PC-3 (cell line): ENCODE measurements at regions not wholly inside any gene's neighbourhood (a gene's known extent, or its start where the extent isn't known, plus 50 kb on each side); places are given as distances from the start of the nearest gene placed in this dataset.

Source experiments
- ATAC-seq: fragments of 200-7000 bp; cut with Tn5 transposase; 2 replicates; pipeline ENCODE4 v1.9.1; 2020; ENCODE audit warnings: mild to moderate bottlenecking, moderate library complexity
- BruUV-seq: library from RNA; stranded (reverse); fragments of 400-500 nt; replicated peaks from 2 replicates; lab custom pipeline; 2021; lab: Mats Ljungman, UMichigan
- CTCF ChIA-PET: fragments of 300-600 bp; sonication (Branson Sonifier 250); formaldehyde crosslinking; loops from one replicate; lab custom pipeline; 2022; ENCODE audit warnings: antibody characterized with exemption; lab: Charles Lee
- POLR2A ChIA-PET: fragments of 300-600 bp; sonication (Branson Sonifier 250); formaldehyde crosslinking; loops from one replicate; lab custom pipeline; 2022; ENCODE audit warnings: antibody characterized with exemption; ENCODE audit not compliant: unreplicated experiment; lab: Charles Lee
- DNase-seq: peaks from one replicate; pipeline ENCODE4 v3.0.0-alpha.2; 2015
- H2AFZ ChIP-seq: fragments of 300-600 bp; sonication (generic); 2 replicates; pipeline ENCODE4 v1.6.0; 2016; ENCODE audit warnings: antibody characterized with exemption, low read length
- H3F3A ChIP-seq: fragments of 300-600 bp; sonication (generic); one replicate; pipeline ENCODE4 v1.6.0; 2017; ENCODE audit warnings: antibody characterized with exemption, low read length, control low read depth, mild to moderate bottlenecking; ENCODE audit not compliant: unreplicated experiment
- H3K27ac ChIP-seq: fragments of 300-600 bp; sonication (generic); 2 replicates; pipeline ENCODE4 v1.5.1; 2016; ENCODE audit warnings: mild to moderate bottlenecking, low read length
- H3K27me3 ChIP-seq: fragments of 300-600 bp; sonication (generic); 2 replicates; pipeline ENCODE4 v1.6.1; 2016; ENCODE audit warnings: low read length, mixed read lengths
- H3K36me3 ChIP-seq: fragments of 300-600 bp; sonication (generic); 2 replicates; pipeline ENCODE4 v1.6.1; 2016; ENCODE audit warnings: low read depth, mixed run types, low read length, mixed read lengths
- H3K4me1 ChIP-seq: fragments of 300-600 bp; sonication (generic); 2 replicates; pipeline ENCODE4 v1.5.1; 2016; ENCODE audit warnings: low read length; ENCODE audit not compliant: insufficient read depth
- H3K4me2 ChIP-seq: fragments of 300-600 bp; sonication (generic); 2 replicates; pipeline ENCODE4 v1.6.0; 2016; ENCODE audit warnings: low read length
- H3K4me3 ChIP-seq: fragments of 300-600 bp; sonication (generic); 2 replicates; pipeline ENCODE4 v1.5.1; 2016; ENCODE audit warnings: mild to moderate bottlenecking, low read length, mixed read lengths
- H3K79me2 ChIP-seq: fragments of 300-600 bp; sonication (generic); 2 replicates; pipeline ENCODE4 v1.6.1; 2017; ENCODE audit warnings: low read length, mixed read lengths
- H3K9ac ChIP-seq: fragments of 300-600 bp; sonication (generic); 2 replicates; pipeline ENCODE4 v1.6.0; 2016; ENCODE audit warnings: mild to moderate bottlenecking, low read length
- H3K9me2 ChIP-seq: fragments of 300-600 bp; sonication (generic); replicated peaks from 2 replicates; pipeline ENCODE4 v1.6.1; 2016; ENCODE audit warnings: mixed run types, low read length, mixed read lengths
- H3K9me3 ChIP-seq: fragments of 300-600 bp; sonication (generic); 2 replicates; pipeline ENCODE4 v1.6.1; 2016; ENCODE audit warnings: low read length, mixed read lengths
- H4K20me1 ChIP-seq: fragments of 300-600 bp; sonication (generic); 2 replicates; pipeline ENCODE4 v1.6.1; 2016; ENCODE audit warnings: low read length, mixed read lengths
- EZH2 ChIP-seq: fragments of 300-600 bp; sonication (generic); IDR thresholded peaks from one replicate; pipeline ENCODE4 v1.6.1; 2017; ENCODE audit warnings: antibody characterized with exemption, mild to moderate bottlenecking, low read length; ENCODE audit not compliant: unreplicated experiment
- EZH2phosphoT487 ChIP-seq: fragments of 300-600 bp; sonication (generic); IDR thresholded peaks from 2 replicates; pipeline ENCODE4 v1.6.1; 2018; ENCODE audit warnings: mild to moderate bottlenecking, antibody characterized with exemption, low read length, borderline replicate concordance
- intact Hi-C: fragments of 100-400 bp; cut with micrococcal nuclease; formaldehyde crosslinking; loops from 2 replicates; pipeline ENCODE4 v1.9.0; 2023
- TF ChIP-seq, protein P1 (sequence below): fragments of 300-600 bp; sonication (generic); conservative IDR thresholded peaks from 2 replicates; pipeline ENCODE4 v1.5.1; 2017; ENCODE audit warnings: antibody characterized with exemption, low read depth, mild to moderate bottlenecking, low read length

DNA sequence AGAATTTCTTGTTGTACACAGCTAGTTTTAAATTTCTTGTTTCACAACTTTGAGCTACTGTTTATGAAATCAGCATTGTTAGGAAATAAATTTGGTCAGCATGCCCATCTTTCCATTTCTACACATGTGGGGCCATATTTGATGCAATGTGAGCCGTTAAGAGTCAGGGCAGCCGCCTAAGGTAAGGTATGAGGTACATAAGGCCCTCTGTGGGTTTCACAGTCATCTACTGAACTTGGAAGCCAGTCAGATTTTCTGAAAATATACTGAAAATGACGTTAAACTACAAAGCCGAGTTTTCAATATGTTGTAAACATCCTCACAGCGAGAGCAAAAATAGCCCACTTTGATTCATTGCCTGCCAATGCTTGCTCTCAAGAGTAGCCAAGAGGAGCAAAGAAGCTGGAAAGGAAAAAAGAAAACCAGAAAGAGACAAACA lies 94.7 kb upstream of the PDZRN3 start:
- intact Hi-C loops = no loop called here
- CTCF ChIA-PET = no interaction called here
- Histone ChIP-seq H3K79me2 (no peaks in the 10 kb centered on the region), H4K20me1 (no peaks in the 10 kb centered on the region), H3K4me1 (no peaks in the 10 kb centered on the region), H3K27me3 (no peaks in the 10 kb centered on the region), H3K9me3 (peaks cover 17% of the 10 kb centered on the region), H3K4me2 (no peak overlapping the region), H3K9me2 (no peaks in the 10 kb centered on the region), H3K4me3 (no peak overlapping the region), H2AFZ (no peak overlapping the region), H3F3A (no peaks in the 10 kb centered on the region), H3K36me3 (no peaks in the 10 kb centered on the region), H3K9ac (no peak overlapping the region), H3K27ac (no peak overlapping the region)
- DNase-seq (no peak), ATAC-seq (no peak)
- BruUV-seq = no TSS peak
- POLR2A ChIA-PET = no interaction called here
- TF ChIP-seq EZH2phosphoT487 (no peak), EZH2 (no peak)
- TF ChIP-seq, protein P1, sequence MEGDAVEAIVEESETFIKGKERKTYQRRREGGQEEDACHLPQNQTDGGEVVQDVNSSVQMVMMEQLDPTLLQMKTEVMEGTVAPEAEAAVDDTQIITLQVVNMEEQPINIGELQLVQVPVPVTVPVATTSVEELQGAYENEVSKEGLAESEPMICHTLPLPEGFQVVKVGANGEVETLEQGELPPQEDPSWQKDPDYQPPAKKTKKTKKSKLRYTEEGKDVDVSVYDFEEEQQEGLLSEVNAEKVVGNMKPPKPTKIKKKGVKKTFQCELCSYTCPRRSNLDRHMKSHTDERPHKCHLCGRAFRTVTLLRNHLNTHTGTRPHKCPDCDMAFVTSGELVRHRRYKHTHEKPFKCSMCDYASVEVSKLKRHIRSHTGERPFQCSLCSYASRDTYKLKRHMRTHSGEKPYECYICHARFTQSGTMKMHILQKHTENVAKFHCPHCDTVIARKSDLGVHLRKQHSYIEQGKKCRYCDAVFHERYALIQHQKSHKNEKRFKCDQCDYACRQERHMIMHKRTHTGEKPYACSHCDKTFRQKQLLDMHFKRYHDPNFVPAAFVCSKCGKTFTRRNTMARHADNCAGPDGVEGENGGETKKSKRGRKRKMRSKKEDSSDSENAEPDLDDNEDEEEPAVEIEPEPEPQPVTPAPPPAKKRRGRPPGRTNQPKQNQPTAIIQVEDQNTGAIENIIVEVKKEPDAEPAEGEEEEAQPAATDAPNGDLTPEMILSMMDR = no peak

DNA sequence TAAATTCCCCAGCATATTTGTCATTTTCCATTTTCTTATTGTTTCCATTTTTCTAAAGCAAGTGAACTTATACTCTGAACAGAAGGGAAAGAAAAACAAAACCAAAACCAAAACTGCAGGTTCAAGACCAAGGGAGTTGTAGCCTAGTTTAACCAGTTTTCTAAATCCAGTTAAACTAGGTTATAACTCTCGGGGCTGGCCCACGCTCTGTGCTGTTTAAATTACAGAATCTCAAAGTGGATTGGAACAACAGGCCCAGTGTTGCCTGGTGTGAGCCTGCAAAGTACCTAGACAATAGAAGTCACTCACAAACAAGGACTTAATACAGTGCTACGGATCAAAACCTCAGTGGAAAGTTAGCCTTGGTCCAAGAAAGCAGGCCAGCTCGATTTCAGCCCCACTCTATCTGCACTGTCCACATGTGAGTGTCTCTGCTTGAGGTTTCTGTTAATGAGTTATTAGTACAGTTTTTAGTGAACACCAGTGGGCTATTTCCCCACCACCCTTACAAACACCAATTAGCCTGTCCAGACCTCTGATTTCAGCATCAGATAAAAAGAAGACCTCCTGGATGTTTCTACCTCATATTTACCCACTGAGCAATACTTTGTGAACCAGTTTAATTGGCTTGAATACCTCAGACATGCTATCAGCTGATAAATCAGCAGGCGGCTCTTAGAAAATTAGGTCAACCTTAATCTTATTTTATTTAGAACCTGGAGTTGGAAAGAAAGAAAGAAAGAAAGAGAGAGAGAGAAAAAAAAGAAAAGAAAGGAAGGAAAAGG lies 93.8 kb upstream of the PDZRN3 start:
- Histone ChIP-seq H3K9ac (no peak overlapping the region), H3K4me2 (no peak overlapping the region), H3K27ac (no peak overlapping the region), H3K9me2 (no peaks in the 10 kb centered on the region), H3K4me3 (no peak overlapping the region), H4K20me1 (no peaks in the 10 kb centered on the region), H3K27me3 (no peaks in the 10 kb centered on the region), H3K36me3 (no peaks in the 10 kb centered on the region), H3F3A (no peaks in the 10 kb centered on the region), H2AFZ (no peak overlapping the region), H3K9me3 (peaks cover 17% of the 10 kb centered on the region), H3K79me2 (no peaks in the 10 kb centered on the region), H3K4me1 (no peaks in the 10 kb centered on the region)
- ChIA-PET POLR2A (no interaction called here), CTCF (no interaction called here)
- no TSS peak for BruUV-seq
- no peak for DNase-seq
- no peak for TF ChIP-seq EZH2phosphoT487
- no peak for TF ChIP-seq EZH2
- TF ChIP-seq, protein P1 = no peak
- ATAC-seq = no peak
- intact Hi-C loops = no loop called here

DNA sequence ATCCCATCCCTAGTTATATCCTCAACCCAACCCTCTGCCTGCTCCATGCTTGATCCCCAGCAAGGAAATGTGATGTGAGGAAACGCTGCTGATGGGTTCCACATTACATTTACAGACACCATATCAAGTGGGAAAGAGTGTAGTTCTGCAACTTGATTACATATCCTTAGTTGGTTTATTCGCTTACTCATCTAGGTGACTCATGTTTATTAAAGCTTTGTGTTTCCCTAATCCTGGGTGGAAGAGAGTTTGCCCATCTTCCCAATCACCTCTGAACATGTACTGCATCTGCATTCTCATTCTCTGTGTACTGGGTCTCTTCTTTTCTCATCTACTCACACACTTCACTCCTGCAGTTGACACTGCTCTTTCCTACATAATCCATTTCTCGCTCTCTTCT lies 91.7 kb upstream of the PDZRN3 start:
- Histone ChIP-seq H3K9me2 (no peaks in the 10 kb centered on the region), H3F3A (no peaks in the 10 kb centered on the region), H3K9me3 (peaks cover 12% of the 10 kb centered on the region; the same call in 1 of the 2 replicates), H3K4me2 (no peak overlapping the region), H3K27me3 (no peaks in the 10 kb centered on the region), H2AFZ (no peak overlapping the region), H3K4me3 (no peak overlapping the region), H3K36me3 (no peaks in the 10 kb centered on the region), H4K20me1 (no peaks in the 10 kb centered on the region), H3K27ac (no peak overlapping the region), H3K9ac (no peak overlapping the region), H3K79me2 (no peaks in the 10 kb centered on the region), H3K4me1 (no peaks in the 10 kb centered on the region)
- peak; percentile 32 for DNase-seq
- intact Hi-C loops = no loop called here
- ATAC-seq = no peak
- TF ChIP-seq, protein P1 = no peak
- TF ChIP-seq EZH2 (no peak), EZH2phosphoT487 (no peak)
- no TSS peak for BruUV-seq
- ChIA-PET CTCF (no interaction called here), POLR2A (no interaction called here)
